HFF-Myc (cell line): ENCODE measurements at regions not wholly inside any gene's neighbourhood (a gene's known extent, or its start where the extent isn't known, plus 50 kb on each side); places are given as distances from the start of the nearest gene placed in this dataset.

ENCODE experiments used
- DNase-seq: peaks from one replicate; pipeline ENCODE4 v3.0.0-alpha.2; 2011; ENCODE audit warnings: low read depth; ENCODE audit errors: extremely low read depth
- H3K4me3 ChIP-seq: replicated peaks from 2 replicates; pipeline ENCODE4 v1.5.1; 2011; ENCODE audit warnings: low read depth, mild to moderate bottlenecking, control low read depth, low read length
- TF ChIP-seq, protein P1 (sequence below): IDR thresholded peaks from 2 replicates; pipeline ENCODE4 v1.5.1; 2012; ENCODE audit warnings: mild to moderate bottlenecking, low read depth, low read length, control low read depth; ENCODE audit errors: missing control alignments

DNA sequence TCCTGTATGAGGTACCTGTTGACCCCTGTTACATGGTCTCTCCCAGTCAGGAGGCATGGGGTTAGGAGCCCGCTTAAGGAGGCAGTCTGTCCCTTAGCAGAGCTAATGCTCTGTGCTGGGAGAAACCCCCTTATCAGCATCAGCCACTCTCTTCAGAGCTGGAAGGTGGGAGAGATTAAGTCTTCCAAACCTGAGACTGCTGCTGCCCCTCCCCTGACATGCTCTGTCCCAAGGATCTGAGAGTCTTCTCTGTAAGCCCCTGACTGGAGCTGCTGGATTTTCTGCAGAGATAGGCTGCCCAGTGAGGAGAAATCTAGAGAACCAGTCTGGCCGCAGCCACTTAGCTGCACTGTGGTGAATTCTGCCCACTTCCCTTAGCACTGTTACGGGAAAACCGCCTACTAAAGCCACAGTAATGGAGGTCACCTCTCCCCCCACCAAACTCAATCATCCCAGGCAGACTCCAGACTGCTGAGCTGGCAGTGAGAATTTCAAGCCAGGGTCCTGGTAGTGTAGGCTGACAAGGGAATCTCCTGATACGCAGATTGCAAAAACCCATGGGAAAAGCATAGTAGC, 222.3 kb downstream of the DDX3Y start:
- TF ChIP-seq, protein P1, sequence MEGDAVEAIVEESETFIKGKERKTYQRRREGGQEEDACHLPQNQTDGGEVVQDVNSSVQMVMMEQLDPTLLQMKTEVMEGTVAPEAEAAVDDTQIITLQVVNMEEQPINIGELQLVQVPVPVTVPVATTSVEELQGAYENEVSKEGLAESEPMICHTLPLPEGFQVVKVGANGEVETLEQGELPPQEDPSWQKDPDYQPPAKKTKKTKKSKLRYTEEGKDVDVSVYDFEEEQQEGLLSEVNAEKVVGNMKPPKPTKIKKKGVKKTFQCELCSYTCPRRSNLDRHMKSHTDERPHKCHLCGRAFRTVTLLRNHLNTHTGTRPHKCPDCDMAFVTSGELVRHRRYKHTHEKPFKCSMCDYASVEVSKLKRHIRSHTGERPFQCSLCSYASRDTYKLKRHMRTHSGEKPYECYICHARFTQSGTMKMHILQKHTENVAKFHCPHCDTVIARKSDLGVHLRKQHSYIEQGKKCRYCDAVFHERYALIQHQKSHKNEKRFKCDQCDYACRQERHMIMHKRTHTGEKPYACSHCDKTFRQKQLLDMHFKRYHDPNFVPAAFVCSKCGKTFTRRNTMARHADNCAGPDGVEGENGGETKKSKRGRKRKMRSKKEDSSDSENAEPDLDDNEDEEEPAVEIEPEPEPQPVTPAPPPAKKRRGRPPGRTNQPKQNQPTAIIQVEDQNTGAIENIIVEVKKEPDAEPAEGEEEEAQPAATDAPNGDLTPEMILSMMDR, result no peak
- DNase-seq, result no peak
- H3K4me3 ChIP-seq, result no peak overlapping the region

DNA sequence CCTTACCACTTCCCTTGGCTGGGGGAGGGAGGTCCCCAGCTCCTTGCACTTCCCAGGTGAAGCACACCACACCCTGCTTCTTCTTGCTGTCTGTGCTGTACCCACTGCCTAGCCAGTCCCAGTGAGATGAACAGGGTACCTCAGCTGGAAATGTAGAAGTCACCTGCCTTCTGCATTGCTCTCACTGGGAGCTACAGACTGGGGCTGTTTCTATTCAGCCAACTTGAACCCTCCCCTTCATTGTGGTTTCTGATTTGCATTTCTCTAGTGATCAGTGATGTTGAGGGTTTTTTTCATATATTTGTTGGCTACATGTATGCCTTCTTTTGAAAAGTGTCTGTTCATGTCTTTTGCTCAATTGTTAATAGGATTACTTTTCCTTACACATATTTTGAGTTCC, 222.8 kb downstream of the DDX3Y start:
- no peak overlapping the region for H3K4me3 ChIP-seq
- DNase-seq, result no peak
- TF ChIP-seq, protein P1, result no peak

DNA sequence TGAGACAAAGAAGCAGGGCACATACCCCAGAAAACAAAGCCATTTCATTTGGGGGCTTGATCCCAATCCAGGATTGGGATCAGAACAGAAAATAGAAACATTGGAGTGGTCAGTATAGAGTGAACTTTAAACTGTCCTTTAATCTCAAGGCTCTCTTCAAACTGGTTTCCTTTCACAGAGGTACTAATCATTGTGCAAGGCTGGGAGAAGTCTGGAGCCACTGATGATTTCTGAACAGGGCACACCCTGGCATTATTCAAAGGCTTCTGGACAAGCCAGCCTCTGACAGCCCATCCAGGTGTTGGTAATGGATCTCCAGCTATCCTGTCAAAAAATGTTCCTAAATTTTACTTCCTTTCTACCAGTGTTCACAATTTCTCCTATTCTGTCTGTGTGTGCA, 244.5 kb downstream of the DDX3Y start:
- TF ChIP-seq, protein P1, result no peak
- peak overlapping the region; percentile 26 for H3K4me3 ChIP-seq
- DNase-seq, result no peak

DNA sequence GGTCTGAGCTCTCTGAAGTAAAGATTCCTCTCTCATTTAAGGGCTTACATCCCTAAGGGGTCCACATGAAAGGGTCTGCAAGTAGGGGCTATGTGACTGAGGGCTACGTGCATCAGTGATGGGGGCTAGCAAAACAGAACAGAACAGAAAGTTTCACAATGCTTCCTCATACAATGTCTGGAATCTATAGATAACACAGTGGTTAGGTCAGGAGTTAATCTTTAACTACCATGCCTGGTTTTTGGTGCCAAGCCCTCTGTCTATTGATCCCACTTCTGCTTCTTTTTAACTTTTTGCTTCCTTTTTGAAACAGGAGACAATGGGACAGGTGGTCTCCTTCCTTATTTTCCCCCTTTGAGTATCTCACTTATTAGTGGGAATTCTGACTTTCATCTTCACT, 263.0 kb downstream of the DDX3Y start:
- DNase-seq, result no peak
- TF ChIP-seq, protein P1, result no peak
- no peak overlapping the region for H3K4me3 ChIP-seq

DNA sequence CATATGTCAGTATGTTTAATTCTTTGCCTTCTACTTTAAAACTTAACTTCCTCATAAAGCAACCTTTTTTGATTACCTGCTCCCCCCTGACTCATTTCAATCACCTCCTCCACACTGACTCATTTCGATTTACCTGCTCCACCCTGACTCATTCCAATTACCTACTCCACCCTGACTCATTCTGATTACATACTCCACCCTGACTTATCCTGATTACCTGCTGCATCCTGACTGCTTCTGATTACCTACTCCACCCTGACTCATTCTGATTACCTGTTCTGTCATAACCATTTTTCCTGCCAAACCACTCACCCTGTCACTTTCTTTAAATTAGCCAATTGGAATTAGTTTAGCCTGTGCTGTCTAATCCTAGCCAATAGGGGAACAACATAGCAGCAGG, 263.6 kb downstream of the DDX3Y start:
- H3K4me3 ChIP-seq, result no peak overlapping the region
- TF ChIP-seq, protein P1, result no peak
- no peak for DNase-seq
